NCI-H2227 (cell line): ENCODE measurements at regions not wholly inside any gene's neighbourhood (a gene's known extent, or its start where the extent isn't known, plus 50 kb on each side); places are given as distances from the start of the nearest gene placed in this dataset.

ENCODE experiments used
- DNase-seq: peaks from one replicate; lab custom pipeline; 2025; ENCODE audit not compliant: unreplicated experiment; lab: John Stamatoyannopoulos, UW

GRCh38 chr1:58996341-58997059, 212.7 kb upstream of the JUN start:
- no peak for DNase-seq

- DNase-seq, result no peak
Measured at GRCh38 chr1:58997060-58997411, 213.2 kb upstream of the JUN start.

GRCh38 chr1:58997637-58998036, 213.8 kb upstream of the JUN start:
- no peak for DNase-seq

GRCh38 chr1:58999676-59000075, 215.8 kb upstream of the JUN start:
- DNase-seq, result no peak

- no peak for DNase-seq
Measured at GRCh38 chr1:59004755-59005154, 220.9 kb upstream of the JUN start.

GRCh38 chr1:59005491-59006288, 221.8 kb upstream of the JUN start:
- no peak for DNase-seq

DNA sequence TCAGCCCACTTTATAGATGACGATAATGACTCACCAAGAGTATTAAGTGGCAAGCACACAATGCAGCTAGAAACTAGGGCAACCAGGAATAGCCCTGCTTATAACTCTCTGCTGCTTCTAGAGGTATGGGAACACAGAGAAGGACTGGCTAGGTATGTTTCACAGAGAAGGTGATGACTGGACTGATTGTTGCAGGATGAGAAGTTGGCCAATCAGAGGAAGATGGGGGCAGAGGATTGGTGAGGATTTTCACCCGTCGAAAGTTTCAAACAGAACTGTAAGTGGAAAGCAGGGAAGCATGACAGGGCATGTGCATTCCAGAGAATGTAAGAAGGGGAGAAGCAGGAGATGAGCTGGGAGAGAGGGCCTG, 222.4 kb upstream of the JUN start:
- no peak for DNase-seq

GRCh38 chr1:59006932-59007331, 223.1 kb upstream of the JUN start:
- DNase-seq, result no peak

- DNase-seq, result no peak
Measured at GRCh38 chr1:59007429-59007819, 223.6 kb upstream of the JUN start.

GRCh38 chr1:59007820-59008598, 224.2 kb upstream of the JUN start:
- no peak for DNase-seq

- no peak for DNase-seq
Measured at GRCh38 chr1:59008599-59009347, 224.9 kb upstream of the JUN start.

DNA sequence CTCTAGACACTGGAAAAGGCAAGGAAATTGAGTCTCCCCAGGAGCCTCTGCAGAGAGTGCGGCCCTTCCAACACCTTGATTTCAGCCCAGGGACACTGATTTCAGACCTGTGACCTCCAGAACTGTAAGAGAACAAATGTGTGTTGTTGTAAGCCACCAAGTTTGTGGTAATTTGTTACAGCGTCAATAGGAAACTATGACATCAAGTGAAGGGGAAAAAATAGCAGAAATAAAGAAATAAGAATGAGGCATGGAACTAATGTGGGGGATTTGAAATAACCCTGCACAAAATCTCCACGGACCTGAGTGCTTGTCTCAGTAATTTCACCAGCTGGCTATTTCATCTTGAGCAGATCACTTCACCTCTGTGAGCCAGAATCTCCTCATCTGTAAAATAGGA, 227.8 kb upstream of the JUN start:
- DNase-seq, result no peak

- no peak for DNase-seq
Measured at GRCh38 chr1:59012378-59012777, 228.5 kb upstream of the JUN start.

DNA sequence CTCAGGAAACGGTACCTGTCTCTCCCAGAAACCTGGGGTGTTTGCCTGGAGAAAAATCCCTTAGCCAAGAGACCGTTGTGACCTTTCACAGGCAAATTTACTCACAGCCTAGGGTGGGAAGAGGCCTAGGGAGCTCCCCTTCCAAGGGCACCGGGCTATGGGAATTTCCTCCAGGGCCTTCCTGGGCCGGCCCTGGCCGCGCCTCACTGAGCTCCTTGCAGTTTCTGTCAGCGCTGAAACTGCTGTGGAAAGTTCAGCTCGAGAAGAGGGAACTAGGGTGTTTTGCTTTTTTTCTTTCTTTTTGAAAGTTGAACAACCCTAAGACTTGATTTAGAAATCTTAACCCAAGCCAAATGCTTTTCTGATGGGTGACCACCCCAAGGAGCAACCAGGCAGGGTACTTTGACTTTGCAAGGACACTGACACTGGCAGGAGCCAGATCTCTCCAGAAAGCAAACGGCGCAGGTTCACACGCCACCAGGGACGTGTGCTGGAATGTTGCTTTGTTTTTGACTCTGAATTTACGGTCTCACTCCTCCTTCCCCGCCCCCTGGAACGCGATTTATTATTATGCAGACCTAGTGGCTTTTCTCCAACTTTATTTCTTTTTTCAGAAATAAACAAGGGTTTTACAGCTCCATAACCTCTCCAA, 229.6 kb upstream of the JUN start:
- no peak for DNase-seq

- no peak for DNase-seq
Measured at GRCh38 chr1:59013928-59014279, 230.1 kb upstream of the JUN start.

DNA sequence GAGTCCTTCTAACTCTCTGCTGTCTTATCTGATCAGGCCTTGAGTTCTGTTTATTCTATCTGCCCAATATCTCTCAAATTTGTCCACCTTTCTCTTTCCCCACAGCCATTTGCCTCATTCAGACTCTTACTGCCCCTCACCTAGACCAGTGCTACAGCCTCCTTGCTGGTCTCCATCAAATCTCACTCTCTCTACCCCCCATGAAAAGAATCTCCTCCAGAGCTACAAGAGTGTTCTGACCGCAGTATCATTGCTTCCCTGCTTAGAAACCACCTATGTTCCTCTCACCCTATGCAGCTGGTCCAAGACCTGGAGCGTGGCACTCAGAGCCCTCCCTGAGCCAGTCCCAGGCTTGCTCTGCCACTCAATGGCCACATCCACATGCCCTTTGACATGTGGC, 231.0 kb upstream of the JUN start:
- no peak for DNase-seq

- DNase-seq, result no peak
Measured at GRCh38 chr1:59015708-59016107, 231.9 kb upstream of the JUN start.

DNA sequence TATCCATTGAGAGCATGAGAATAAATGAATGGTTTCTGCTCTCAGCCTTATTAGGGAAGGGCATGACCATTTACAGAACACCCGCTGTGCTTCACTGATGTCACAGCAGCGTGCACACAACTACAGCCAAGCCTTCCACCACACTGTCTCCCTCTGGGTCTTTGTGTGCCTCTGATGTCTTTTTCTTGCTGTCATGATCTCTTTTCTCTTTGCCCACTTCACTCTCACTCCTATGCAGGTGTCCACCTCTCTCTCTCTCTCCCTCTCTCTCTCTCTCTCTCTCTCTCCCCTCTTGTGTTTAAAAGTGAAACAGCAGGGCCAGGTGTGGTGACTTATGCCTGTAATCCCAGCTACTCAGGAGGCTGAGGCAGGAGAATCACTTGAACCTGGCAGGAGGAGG, 232.5 kb upstream of the JUN start:
- DNase-seq, result peak; percentile 12

- DNase-seq, result no peak
Measured at GRCh38 chr1:59017501-59018231, 233.8 kb upstream of the JUN start.

- no peak for DNase-seq
Measured at GRCh38 chr1:59018446-59018845, 234.6 kb upstream of the JUN start.
